ENCODE measurements at regions not wholly inside any gene's neighbourhood (a gene's known extent, or its start where the extent isn't known, plus 50 kb on each side); places are given as distances from the start of the nearest gene placed in this dataset.

DNA sequence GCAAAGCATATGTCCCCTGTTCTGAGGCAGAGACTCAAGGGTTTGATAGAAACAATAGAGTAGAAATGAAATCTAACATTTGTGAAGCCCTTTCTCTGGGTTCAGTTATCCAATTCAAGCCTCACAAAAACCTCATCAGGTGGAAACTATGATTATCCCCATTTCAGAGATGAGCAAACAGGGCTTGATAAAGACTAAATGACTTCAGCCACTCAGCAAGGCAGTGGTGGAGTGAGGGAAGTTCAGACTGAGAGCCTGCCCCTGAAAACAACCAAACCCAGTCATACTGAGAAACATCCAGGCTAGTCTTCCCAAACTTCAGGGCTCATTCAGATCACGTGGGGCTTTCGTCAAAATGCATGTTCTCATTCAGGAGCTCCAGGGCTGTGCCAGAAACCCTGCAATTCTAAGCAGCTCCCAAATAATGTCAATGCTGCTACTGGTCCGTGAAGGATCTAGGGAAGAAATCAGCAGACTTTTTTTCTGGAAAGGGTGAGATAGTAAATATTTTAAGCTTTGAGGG is 109.6 kb upstream of the KIT start:
- no peak for DNase-seq

DNA sequence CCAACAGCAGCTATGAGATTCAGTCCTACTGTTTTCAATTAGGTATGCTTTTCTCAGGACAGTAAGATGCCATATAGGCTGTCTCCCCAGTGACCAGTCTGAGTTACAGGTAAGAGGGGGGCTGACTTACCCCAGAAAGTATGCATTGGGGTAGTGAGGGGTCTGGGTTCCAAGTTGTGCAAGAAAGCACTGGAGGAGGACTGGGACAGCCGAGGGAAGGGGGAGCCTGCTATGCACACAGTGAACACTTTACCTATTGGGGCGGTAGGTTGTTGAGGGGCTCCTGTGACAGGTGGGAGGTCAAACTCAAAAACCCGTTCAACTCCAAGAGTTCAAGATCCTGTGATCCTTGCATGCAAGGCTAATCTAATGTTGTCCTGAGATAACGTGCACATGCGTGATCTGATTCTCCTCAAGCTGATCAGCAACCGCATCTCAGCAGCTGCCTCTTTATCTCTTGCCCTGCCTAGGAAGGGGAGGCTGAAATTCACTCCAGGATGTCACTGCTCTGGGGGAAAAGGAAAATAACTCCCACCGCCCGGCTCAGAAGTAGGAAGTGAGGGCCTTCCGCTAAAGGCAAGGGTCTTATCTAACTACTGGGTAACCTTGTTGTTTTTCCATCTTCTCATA is 108.8 kb upstream of the KIT start:
- no peak for DNase-seq

DNA sequence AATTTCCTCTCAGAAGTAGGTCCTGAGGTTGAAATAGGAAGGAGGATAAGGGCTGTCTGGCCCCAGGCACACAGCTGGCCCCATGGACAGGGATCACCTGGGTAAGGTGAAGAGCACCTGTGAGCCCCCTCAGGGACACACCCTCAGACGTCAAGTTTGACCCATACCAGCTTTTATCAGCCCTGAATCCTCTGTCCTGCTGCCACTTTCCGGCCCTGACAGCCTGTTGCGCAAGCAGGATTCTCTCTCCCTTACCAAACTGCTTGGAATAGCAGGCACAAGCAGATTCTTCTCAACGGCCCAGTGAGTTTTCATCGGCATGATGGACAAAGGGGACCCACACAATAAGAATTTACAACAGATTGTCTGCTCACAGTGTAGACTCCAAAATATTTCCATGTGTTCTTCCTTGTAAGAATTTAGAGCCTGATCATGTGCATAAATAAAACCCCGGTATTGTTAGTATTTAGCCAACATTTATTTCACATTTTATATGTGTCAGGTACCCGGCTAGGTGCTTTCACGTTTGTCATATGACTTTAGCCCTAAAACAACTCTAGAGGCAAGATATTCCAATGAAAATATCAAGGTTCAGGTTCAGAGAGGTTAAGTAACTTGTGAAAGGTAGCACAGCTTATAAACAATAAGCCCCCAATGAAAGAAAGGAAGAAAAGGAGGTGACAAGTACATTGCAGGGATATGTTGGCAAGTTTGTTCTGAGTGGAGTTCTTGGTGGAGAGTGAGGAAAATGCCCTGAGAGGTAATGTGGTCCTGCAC is 107.2 kb upstream of the KIT start:
- no peak for DNase-seq

- no peak for DNase-seq
These were observed 104.8 kb upstream of the KIT start for GRCh38 chr4:54553001-54553400.

- DNase-seq: no peak
These were observed 103.3 kb upstream of the KIT start for GRCh38 chr4:54554339-54554990.

- DNase-seq: no peak
These were observed 101.7 kb upstream of the KIT start for GRCh38 chr4:54556051-54556450.

DNA sequence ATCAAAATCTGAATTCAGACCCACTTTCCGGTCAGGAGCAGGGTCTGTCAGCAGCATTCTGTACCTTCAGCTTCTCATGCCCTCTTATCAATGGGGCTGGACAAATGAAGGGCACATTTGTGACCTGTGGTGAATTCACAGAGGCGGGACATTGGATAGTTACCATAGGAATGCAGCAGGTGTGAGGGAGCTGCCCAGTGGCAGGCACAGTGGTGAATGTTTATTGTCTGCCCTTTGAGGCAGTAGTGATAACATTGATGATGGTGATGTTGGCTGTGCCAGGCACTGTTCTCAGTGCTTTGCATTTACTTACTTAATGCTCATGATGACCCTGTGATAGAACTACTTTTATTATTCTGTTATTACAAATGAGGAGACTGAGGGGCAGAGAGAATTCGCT is 101.2 kb upstream of the KIT start:
- no peak for DNase-seq

GRCh38 chr4:54558889-54559677 is 98.7 kb upstream of the KIT start:
- no peak for DNase-seq

- no peak for DNase-seq
These were observed 97.2 kb upstream of the KIT start for GRCh38 chr4:54560513-54560912.

DNA sequence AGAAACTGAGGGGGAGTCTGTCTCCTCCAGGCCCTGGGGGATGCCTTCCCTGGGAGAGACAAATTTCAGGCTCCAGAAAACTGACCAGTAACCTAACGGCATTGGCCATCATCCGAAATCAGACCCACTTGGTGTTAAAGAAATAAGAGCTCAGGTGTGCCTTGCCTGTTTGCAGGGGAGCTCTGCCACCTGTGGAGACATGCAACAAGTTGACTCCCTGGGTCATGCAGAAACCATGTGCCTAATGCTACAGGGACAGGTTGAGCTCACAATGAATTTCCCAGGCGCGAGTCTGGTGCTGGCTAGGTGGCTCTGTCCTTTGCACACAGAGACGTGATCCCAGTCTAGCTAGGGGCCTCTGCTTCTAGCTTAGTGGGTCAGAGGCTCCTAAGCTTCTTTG is 95.8 kb upstream of the KIT start:
- DNase-seq: no peak

GRCh38 chr4:54566608-54567007 is 91.1 kb upstream of the KIT start:
- DNase-seq: peak; percentile 67 to 68

DNA sequence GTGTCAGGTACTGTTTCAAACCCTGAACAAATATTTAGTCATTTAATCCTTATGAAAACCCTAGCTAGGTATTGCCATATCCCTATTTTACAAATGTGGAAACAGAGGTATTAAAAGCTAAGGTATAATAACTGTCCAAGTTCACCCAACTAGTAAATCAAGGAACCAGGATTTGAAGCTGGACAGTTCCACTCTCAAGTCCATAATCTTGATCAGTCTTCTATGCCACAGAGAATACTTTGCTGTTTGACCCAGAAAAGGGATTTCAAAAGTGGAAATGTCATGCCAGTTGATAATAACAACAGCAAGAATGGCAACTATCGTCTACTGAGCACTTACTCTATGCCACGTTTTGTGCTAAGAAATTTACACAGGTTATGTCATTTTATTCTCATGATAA is 90.4 kb upstream of the KIT start:
- no peak for DNase-seq

DNA sequence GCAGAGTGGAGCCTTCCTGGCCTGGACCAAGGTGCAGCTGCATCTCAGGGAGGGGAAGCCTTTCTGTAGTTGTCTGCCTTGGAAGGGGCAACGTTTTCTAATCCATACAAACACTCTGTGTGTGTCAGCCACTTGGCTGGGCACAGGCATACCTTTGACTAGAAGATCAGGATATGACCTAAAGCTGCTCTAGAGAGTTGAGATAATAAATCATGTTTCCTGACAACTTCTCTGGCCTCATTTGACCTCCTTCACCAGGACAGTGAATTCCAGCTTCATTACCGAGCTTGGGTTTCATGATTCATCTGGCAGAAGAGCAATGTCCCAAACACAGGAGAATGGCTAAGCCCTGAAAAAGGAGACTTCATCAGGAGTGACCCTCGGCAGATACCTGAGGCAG is 89.6 kb upstream of the KIT start:
- no peak for DNase-seq

GRCh38 chr4:54570822-54571221 is 86.9 kb upstream of the KIT start:
- DNase-seq: no peak

- DNase-seq: no peak
These were observed 86.2 kb upstream of the KIT start for GRCh38 chr4:54571293-54572151.

DNA sequence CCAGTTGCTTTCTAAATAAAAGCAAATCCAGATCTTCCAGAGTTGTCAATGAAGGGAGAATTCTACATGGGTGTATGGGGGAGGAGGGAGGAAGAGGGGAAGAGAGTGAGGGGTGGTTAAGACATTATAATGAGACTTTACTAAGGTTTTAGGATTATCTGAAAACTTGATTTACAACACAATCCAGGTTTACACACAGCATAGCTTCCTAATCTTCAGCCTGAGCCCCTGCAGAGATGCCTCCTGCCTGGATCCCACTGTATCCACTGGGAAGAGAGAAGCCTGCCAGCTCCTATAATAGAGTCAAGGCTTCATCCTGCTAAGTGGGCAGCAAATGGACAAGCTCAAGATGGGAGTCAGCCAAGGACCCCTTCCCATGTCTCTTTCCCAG is 85.6 kb upstream of the KIT start:
- no peak for DNase-seq

DNA sequence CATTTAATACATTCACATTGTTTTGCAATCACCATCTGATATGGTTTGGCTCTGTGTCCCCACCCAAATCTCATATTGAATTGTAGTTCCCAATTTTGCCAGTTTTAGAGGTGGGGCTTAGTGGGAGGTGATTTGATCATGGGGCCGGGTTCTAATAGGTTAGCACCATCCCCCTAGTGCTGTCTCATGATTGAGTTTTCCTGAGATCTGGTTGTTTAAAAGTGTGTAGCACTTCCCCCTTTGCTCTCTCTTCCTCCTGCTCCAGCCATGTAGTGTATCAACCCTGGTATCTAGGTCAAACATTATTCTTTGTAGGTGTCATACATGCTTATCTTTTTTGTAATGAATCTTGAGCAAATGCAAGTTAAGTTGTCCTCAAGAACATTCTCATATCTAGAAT is 83.3 kb upstream of the KIT start:
- no peak for DNase-seq

GRCh38 chr4:54575919-54576318 is 81.8 kb upstream of the KIT start:
- DNase-seq: no peak

- peak in 1 of 2 experiments; percentile 76 for DNase-seq
These were observed 76.0 kb upstream of the KIT start for GRCh38 chr4:54581807-54582206.

GRCh38 chr4:54585321-54586000 is 72.3 kb upstream of the KIT start:
- no peak for DNase-seq

DNA sequence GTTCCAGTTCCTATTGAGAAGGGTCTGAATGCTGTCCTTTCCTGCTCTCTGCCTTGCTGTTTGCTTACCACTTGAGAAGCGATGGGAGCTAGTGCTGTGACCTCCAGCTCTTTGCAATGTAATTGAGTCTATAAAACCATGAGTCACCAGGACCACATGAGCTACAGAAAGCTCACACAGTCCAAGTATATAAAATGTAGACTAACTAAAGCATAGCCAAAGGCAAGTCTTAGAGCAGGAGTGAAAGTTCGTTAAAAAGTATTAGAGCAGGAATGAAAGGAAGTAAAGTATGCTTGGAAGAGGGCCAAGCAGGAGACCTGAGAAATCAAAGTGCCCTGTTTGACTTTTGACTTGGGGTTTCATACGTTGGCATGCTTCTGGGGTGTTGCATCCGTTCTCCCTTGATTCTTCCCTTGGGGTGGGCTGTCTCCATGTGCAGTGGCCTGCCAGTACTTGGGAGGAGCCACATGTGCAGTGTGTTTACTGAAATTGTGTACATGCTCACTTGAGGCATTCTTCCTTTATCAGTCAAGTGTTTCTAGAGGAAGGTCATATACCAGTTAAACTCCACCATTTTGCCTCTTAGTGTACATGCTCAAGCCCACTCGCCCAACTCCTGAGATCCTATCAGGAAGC is 71.3 kb upstream of the KIT start:
- DNase-seq: peak in 1 of 2 experiments; percentile 47
